ENCODE measurements at regions not wholly inside any gene's neighbourhood (a gene's known extent, or its start where the extent isn't known, plus 50 kb on each side); places are given as distances from the start of the nearest gene placed in this dataset.

DNA sequence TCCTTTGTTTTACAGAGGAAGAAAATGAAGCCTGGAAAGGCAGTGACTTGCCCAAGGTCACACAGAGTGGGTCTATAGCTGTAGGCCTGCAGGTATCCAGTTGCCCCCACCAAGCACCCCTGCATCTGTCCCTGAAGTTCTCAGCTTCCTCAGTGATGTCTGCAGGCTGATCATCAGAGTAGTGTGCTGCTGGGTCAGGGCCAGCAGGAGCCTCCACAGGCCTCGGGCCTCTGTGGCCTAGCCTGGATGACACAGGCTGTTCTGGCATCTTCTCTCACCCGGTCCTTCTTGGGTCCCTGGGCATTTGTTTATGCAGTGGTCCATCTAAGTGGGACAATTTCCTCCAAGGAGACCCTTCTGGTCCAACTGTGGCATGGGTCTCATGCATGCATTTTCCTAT is 74.8 kb upstream of the E2F8 start:
- no peak for DNase-seq

- no peak for DNase-seq
Observed at GRCh38 chr11:19313140-19313539, 72.4 kb upstream of the E2F8 start.

GRCh38 chr11:19311308-19312030 is 70.7 kb upstream of the E2F8 start:
- peak; percentile 22 for DNase-seq

GRCh38 chr11:19307498-19307897 is 66.8 kb upstream of the E2F8 start:
- no peak for DNase-seq

- DNase-seq: no peak
Observed at GRCh38 chr11:19306179-19306944, 65.6 kb upstream of the E2F8 start.

DNA sequence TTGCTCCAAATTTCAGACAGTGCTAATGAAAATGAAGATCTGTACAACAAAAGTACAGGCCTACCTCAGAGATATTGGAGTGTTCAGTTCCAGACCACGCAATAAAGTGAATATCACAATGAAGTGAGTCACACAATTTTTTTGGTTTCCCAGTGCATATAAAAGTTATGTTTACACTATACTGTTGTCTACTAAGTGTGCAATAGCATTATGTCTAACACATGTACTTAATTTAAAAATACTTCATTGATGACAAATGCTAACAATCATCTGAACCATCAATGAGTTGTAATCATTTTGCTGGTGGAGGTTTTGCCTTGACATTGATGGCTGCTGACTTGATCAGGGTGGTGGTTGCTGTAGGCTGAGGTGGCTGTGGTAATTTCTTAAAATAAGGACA is 60.6 kb upstream of the E2F8 start:
- no peak for DNase-seq

GRCh38 chr11:19294444-19294843 is 53.7 kb upstream of the E2F8 start:
- DNase-seq: no peak

DNA sequence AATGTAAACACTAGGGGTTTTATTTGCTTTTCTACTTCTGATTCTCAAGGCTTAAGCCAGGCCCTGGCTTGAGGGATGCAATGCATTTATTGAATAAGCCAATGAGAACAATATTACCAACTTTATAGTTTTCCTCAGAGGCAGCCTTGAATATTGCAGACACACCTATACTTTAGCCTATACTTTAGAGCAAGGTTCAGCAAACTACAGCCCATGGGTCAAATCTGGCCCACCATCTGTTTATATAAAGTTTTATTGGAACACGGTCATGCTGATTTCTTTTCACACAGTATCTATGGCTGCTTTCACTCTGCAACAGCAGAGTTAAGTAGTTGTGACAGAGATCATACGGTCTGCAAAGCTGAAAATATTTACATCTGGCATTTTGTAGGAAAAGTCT is 50.3 kb upstream of the E2F8 start:
- DNase-seq: no peak

Measured in activated CD8-positive, alpha-beta memory T cell treated with anti-CD3 and anti-CD28 coated beads, Interleukin-2, amount 50 U/mL, for 4 hours (primary cell).